ENCODE measurements at regions not wholly inside any gene's neighbourhood (a gene's known extent, or its start where the extent isn't known, plus 50 kb on each side); places are given as distances from the start of the nearest gene placed in this dataset.

DNA sequence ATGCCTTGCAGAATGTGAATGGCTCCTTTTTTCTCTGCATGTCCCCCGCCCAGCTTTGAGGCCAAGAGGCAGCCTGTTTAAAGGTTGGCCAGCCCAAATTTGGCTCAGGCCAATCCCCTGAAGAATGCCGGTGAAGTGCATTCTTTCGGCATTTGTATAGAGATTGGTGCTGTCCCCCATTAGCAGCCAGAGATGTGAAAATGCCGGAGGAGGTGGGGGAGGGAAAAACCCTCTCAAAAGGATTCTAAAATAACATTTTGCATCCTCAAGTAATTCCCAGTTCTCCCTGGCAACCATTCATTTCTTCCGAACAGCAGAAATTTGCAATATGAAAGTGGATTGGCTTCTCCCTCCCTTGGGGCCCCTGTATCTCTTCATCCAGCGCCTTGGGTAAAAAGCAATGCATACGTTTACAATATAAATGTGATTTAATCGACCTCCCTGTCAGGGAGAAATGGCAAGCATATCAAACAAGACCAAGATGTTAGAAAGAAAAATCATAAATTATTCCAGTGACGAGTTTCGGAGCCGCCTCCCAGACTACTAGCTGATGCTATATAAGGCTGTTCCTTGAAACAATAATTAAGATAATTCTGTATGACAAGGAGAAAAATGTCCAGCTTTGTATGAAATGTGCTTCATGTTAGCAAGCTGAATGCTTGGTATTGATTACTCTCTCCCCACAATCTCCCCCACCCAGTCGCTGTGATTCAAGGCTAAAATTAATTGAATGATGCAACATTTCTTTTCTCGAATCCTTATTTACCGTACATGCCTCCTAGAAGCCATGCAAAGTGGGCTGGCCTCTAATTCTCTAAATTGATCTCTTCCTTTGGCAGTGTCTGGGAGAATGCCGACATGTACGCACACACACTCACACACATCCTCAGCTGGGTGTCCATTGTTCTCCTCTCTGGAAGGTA lies 323.7 kb downstream of the RPS24 start:
- Histone ChIP-seq H3K9ac (ENCODE audit: insufficient read length) (no peak overlapping the region), H3K4me3 (peak overlapping the region; percentile 61), H3K36me3 (ENCODE audit: insufficient read depth, low read length) (no peaks in the 10 kb centered on the region), H3K9me3 (ENCODE audit: low read depth, low read length) (no peaks in the 10 kb centered on the region), H3K27ac (peak overlapping the region; percentile 90)
- TF ChIP-seq EZH2 (IDR thresholded peaks at IDR 0.05) (no peak), POLR2AphosphoS5 (IDR thresholded peaks at IDR 0.05; ENCODE audit: borderline replicate concordance, low read depth, low read length) (no peak), FOXP2 (optimal IDR thresholded peaks at IDR 0.05; ENCODE audit: control extremely low read depth, extremely low read length, insufficient read depth) (no peak)
- peak; percentile 73 for DNase-seq (ENCODE audit: low read depth, low spot score)

DNA sequence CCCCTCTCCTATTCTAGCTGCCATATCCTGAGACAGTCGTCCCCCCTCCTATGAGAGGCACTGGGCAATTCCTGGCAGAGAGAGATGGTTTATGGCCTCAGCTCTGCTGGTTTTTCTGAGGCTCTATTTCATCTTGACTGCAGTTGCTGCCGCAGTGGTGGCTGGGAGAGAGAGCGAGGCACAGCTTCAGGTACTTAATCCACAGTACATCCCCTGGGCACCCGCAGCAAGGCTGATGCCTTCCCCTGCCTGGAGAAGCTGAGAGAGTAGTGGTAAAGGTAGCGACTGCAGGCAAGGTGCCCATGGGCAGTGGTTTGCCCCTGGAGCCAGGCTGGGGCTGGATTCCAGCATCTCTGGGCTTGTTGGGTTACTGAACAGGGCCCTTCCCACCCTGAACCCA lies 324.7 kb downstream of the RPS24 start:
- Histone ChIP-seq H3K36me3 (ENCODE audit: insufficient read depth, low read length) (no peaks in the 10 kb centered on the region), H3K9me3 (ENCODE audit: low read depth, low read length) (no peaks in the 10 kb centered on the region), H3K9ac (ENCODE audit: insufficient read length) (no peak overlapping the region), H3K4me3 (no peak overlapping the region), H3K27ac (peak overlapping the region; percentile 90)
- DNase-seq (ENCODE audit: low read depth, low spot score): no peak
- TF ChIP-seq POLR2AphosphoS5 (IDR thresholded peaks at IDR 0.05; ENCODE audit: borderline replicate concordance, low read depth, low read length): no peak
- TF ChIP-seq EZH2 (IDR thresholded peaks at IDR 0.05): no peak
- no peak for TF ChIP-seq FOXP2 (optimal IDR thresholded peaks at IDR 0.05; ENCODE audit: control extremely low read depth, extremely low read length, insufficient read depth)

DNA sequence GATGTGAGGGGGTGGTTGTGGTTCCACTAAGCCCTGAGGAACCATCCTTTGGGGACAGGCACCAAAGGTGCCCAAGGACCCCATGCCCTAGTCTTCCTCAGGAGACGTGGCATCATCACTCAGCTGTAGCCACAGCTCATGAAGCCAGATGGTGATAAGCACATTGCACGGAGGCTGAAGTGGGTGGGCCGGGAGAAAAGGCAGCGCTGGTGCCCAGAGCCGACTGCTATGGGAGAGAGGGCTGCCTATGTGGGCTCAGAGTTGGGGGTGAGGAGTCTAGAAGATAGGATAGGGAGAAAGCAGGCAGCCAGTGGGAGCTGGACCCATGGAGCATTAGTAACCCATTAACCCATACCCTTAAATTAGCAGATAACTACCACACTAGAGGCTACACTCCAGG lies 325.3 kb downstream of the RPS24 start:
- no peak for TF ChIP-seq FOXP2 (optimal IDR thresholded peaks at IDR 0.05; ENCODE audit: control extremely low read depth, extremely low read length, insufficient read depth)
- TF ChIP-seq POLR2AphosphoS5 (IDR thresholded peaks at IDR 0.05; ENCODE audit: borderline replicate concordance, low read depth, low read length): no peak
- TF ChIP-seq EZH2 (IDR thresholded peaks at IDR 0.05): no peak
- no peak for DNase-seq (ENCODE audit: low read depth, low spot score)
- H3K9ac ChIP-seq (ENCODE audit: insufficient read length): no peak overlapping the region

DNA sequence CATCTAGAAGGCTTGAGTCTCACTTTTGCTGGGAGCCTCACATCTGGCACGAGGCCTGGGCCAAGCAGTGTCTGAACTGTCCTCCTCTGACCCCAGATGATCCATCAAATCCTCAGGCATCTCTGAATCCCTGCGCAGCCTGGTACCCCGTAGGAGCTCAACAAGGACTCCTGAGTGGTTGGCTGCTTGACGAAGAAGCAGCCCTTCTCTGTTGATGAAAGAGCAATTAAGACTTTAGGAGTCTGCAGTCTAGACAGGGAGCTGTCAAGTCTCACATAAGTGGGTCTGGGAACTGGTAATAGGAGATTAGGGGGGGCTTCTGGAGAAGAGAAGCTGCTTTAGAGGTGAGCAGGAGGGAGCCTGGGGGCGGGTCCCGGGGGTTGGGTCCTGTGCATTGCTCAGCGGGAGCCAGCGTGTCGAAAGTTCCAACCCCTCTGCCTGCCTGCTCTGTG lies 326.0 kb downstream of the RPS24 start:
- TF ChIP-seq POLR2AphosphoS5 (IDR thresholded peaks at IDR 0.05; ENCODE audit: borderline replicate concordance, low read depth, low read length) (no peak), EZH2 (IDR thresholded peaks at IDR 0.05) (no peak), FOXP2 (optimal IDR thresholded peaks at IDR 0.05; ENCODE audit: control extremely low read depth, extremely low read length, insufficient read depth) (no peak)

More for the DNA sequence above, 325.3 kb downstream of the RPS24 start:
- Histone ChIP-seq H3K4me3 (no peak overlapping the region), H3K27ac (no peak overlapping the region), H3K9me3 (ENCODE audit: low read depth, low read length) (no peaks in the 10 kb centered on the region), H3K36me3 (ENCODE audit: insufficient read depth, low read length) (no peaks in the 10 kb centered on the region)

DNA sequence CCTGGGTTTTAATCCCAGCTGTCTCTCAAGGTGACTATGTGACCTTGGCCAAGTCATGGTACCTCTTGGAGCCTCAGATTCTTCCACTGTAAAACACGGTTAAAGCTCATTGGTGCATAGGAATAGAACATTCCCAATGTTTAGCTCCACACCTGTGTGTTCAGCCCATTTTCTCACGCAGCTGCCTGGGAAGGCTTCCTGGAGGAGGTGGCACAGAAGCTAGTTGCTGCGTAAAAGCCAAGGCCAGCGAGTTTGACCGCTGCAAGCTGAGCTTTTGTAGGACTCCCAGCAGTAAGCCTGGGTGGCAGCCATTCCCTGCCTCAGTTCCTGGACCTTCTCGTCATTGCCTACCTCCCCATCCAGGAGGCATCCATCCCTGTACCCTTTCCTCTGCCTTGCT lies 326.6 kb downstream of the RPS24 start:
- no peak overlapping the region for H3K4me3 ChIP-seq
- no peak overlapping the region for H3K9ac ChIP-seq (ENCODE audit: insufficient read length)
- TF ChIP-seq POLR2AphosphoS5 (IDR thresholded peaks at IDR 0.05; ENCODE audit: borderline replicate concordance, low read depth, low read length): no peak
- TF ChIP-seq EZH2 (IDR thresholded peaks at IDR 0.05): no peak
- TF ChIP-seq FOXP2 (optimal IDR thresholded peaks at IDR 0.05; ENCODE audit: control extremely low read depth, extremely low read length, insufficient read depth): no peak
- DNase-seq (ENCODE audit: low read depth, low spot score): no peak
- 0 out of 2 replicates have a peak overlapping the region, but pooled peaks have one; percentile 54 for H3K27ac ChIP-seq
- no peaks in the 10 kb centered on the region for H3K36me3 ChIP-seq (ENCODE audit: insufficient read depth, low read length)
- no peaks in the 10 kb centered on the region for H3K9me3 ChIP-seq (ENCODE audit: low read depth, low read length)

More for the DNA sequence above, 326.0 kb downstream of the RPS24 start:
- H3K9me3 ChIP-seq (ENCODE audit: low read depth, low read length): no peaks in the 10 kb centered on the region
- H3K4me3 ChIP-seq: no peak overlapping the region
- no peak overlapping the region for H3K9ac ChIP-seq (ENCODE audit: insufficient read length)
- no peak for DNase-seq (ENCODE audit: low read depth, low spot score)
- H3K36me3 ChIP-seq (ENCODE audit: insufficient read depth, low read length): no peaks in the 10 kb centered on the region
- H3K27ac ChIP-seq: no peak overlapping the region

DNA sequence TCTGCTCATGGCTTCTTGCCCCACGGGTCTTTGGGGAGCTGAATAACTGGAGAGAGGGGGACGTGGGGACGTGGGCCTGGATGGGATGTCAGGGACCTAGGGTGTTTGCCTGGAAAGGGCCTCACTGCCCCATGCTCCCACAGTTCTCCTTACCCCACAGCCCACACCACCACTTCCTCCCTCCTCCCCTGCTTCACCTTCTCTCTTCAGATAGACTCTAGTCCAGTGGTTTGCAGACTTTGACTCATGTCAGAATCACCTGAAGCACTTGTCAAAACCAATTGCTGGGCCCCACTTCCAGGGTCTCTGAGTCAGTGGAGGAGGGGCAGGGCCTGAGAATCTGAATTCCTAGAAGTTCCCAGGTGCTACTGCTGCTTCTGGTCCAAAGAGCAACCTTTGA lies 327.4 kb downstream of the RPS24 start:
- Histone ChIP-seq H3K27ac (no peak overlapping the region), H3K9ac (ENCODE audit: insufficient read length) (no peak overlapping the region), H3K36me3 (ENCODE audit: insufficient read depth, low read length) (no peaks in the 10 kb centered on the region), H3K4me3 (no peak overlapping the region), H3K9me3 (ENCODE audit: low read depth, low read length) (no peaks in the 10 kb centered on the region)
- TF ChIP-seq EZH2 (IDR thresholded peaks at IDR 0.05) (no peak), POLR2AphosphoS5 (IDR thresholded peaks at IDR 0.05; ENCODE audit: borderline replicate concordance, low read depth, low read length) (no peak), FOXP2 (optimal IDR thresholded peaks at IDR 0.05; ENCODE audit: control extremely low read depth, extremely low read length, insufficient read depth) (no peak)
- no peak for DNase-seq (ENCODE audit: low read depth, low spot score)

DNA sequence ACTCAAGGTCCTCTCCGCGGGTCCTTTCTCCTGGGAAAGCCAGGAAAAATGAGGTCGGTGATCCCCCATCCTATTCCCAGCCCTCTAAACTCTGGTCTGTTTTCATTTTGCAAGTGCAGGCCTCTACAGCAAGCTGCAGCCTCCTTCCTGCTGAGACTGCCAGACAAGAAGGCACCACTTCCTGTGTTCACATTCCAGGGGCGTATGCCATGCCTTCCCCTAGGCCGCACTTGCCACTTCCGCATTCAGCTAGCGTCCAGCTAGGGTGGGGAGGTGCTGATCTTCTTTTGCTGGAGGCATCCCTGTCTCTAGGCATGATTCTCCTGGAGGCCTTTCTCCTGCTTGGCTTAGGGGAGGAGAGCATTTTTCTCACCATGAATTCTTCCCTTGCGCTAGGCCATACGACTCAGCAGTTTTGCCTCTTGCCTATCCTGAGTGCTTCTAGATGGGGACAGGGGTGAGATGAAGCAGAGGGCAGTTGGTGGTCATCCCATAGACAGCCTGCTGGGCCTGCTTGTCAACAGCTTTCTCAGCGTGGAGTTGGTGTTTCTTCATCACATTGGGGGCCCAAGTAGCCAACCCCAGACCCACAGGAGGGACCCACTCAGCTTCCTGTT lies 328.9 kb downstream of the RPS24 start:
- H3K4me3 ChIP-seq: no peak overlapping the region
- H3K36me3 ChIP-seq (ENCODE audit: insufficient read depth, low read length): no peaks in the 10 kb centered on the region
- H3K9ac ChIP-seq (ENCODE audit: insufficient read length): no peak overlapping the region
- no peak for TF ChIP-seq FOXP2 (optimal IDR thresholded peaks at IDR 0.05; ENCODE audit: control extremely low read depth, extremely low read length, insufficient read depth)
- no peak for TF ChIP-seq EZH2 (IDR thresholded peaks at IDR 0.05)
- TF ChIP-seq POLR2AphosphoS5 (IDR thresholded peaks at IDR 0.05; ENCODE audit: borderline replicate concordance, low read depth, low read length): no peak
- H3K9me3 ChIP-seq (ENCODE audit: low read depth, low read length): no peaks in the 10 kb centered on the region
- no peak for DNase-seq (ENCODE audit: low read depth, low spot score)
- H3K27ac ChIP-seq: peak overlapping the region; percentile 77

DNA sequence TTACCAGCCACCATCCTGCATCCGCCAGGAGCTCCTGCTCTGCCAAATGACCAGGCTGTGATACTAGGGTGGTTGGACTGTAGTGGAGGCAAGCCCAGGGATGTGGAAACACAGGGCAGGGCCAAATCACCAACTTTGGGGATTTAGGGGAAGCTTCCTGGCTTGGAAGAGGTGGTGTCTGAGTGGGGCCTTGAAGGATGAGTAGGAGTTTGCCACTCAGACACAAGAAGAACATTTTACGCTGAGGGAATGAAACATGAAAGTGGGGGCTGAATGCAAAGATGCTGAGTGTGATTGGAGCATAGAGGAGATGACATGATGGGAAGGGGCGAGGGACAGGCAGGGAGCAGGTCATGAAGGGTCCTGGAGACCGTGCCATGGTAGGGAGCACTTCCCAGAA lies 329.5 kb downstream of the RPS24 start:
- no peaks in the 10 kb centered on the region for H3K9me3 ChIP-seq (ENCODE audit: low read depth, low read length)
- no peak overlapping the region for H3K9ac ChIP-seq (ENCODE audit: insufficient read length)
- no peak for TF ChIP-seq POLR2AphosphoS5 (IDR thresholded peaks at IDR 0.05; ENCODE audit: borderline replicate concordance, low read depth, low read length)
- TF ChIP-seq EZH2 (IDR thresholded peaks at IDR 0.05): no peak
- TF ChIP-seq FOXP2 (optimal IDR thresholded peaks at IDR 0.05; ENCODE audit: control extremely low read depth, extremely low read length, insufficient read depth): no peak
- H3K27ac ChIP-seq: peak overlapping the region; percentile 77; the same call in 1 of the 2 replicates
- H3K4me3 ChIP-seq: no peak overlapping the region
- DNase-seq (ENCODE audit: low read depth, low spot score): no peak
- H3K36me3 ChIP-seq (ENCODE audit: insufficient read depth, low read length): no peaks in the 10 kb centered on the region

Data from SK-N-MC (cell line).